Type B pancreatic cell (in vitro differentiated cells): ENCODE measurements at regions not wholly inside any gene's neighbourhood (a gene's known extent, or its start where the extent isn't known, plus 50 kb on each side); places are given as distances from the start of the nearest gene placed in this dataset.

Experiments
- DNase-seq: peaks from one replicate; pipeline ENCODE4 v3.0.0; 2021; ENCODE audit warnings: mixed read lengths; ENCODE audit not compliant: unreplicated experiment; ENCODE audit errors: extremely low spot score
- H3K27ac Mint-ChIP-seq: 2 replicates; pipeline ENCODE4 v1.8.0; 2021; ENCODE audit warnings: mild to moderate bottlenecking, mixed read lengths
- H3K27me3 Mint-ChIP-seq: 2 replicates; pipeline ENCODE4 v1.8.0; 2021; ENCODE audit warnings: mixed read lengths
- H3K36me3 Mint-ChIP-seq: 2 replicates; pipeline ENCODE4 v1.8.0; 2021; ENCODE audit warnings: mixed read lengths
- H3K4me1 Mint-ChIP-seq: one replicate; pipeline ENCODE4 v1.8.0; 2021; ENCODE audit warnings: mixed read lengths; ENCODE audit not compliant: unreplicated experiment
- H3K4me3 Mint-ChIP-seq: 2 replicates; pipeline ENCODE4 v1.8.0; 2021; ENCODE audit warnings: mild to moderate bottlenecking, mixed read lengths
- H3K9me3 Mint-ChIP-seq: 2 replicates; pipeline ENCODE4 v1.8.0; 2021; ENCODE audit warnings: mixed read lengths
- TF ChIP-seq, protein P1 (sequence below): fragments of 200-600 bp; sonication (generic); conservative IDR thresholded peaks from 2 replicates; pipeline ENCODE4 v1.5.0; 2021; ENCODE audit warnings: antibody characterized with exemption, mild to moderate bottlenecking

DNA sequence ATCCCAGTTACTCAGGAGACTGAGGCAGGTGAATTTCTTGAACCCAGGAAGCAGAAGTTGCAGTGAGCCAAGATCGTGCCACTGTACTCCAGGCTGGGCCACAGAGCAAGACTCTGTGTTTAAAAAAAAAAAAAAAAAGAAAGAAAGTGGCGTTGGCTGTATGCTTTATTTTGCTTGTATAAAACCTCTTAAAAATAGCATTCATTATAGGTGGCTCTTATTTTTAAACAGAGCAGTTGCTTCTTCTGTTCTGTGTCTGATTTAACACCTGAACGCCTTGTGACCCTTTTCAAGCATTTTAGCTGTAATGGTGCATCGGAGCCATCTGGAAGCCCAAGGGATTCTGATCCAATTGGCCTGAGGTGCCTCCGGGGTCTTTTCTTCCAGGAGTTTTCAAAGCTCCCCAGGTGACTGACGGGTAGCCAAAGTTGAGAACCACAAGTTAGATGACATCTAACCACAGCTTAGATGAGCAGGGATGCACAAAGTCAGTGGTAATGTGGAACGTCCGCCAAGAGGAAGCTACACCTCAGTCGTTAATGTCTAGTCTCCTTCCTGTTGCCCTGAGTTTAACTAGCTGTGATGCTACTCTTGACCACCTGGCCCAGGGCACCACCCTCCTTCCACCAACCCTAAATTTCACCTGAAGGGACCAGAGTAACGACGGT is 274.6 kb upstream of the KLF6 start:
- TF ChIP-seq, protein P1, sequence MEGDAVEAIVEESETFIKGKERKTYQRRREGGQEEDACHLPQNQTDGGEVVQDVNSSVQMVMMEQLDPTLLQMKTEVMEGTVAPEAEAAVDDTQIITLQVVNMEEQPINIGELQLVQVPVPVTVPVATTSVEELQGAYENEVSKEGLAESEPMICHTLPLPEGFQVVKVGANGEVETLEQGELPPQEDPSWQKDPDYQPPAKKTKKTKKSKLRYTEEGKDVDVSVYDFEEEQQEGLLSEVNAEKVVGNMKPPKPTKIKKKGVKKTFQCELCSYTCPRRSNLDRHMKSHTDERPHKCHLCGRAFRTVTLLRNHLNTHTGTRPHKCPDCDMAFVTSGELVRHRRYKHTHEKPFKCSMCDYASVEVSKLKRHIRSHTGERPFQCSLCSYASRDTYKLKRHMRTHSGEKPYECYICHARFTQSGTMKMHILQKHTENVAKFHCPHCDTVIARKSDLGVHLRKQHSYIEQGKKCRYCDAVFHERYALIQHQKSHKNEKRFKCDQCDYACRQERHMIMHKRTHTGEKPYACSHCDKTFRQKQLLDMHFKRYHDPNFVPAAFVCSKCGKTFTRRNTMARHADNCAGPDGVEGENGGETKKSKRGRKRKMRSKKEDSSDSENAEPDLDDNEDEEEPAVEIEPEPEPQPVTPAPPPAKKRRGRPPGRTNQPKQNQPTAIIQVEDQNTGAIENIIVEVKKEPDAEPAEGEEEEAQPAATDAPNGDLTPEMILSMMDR = no peak
- Mint-ChIP-seq H3K4me1 (peaks cover 22% of the 10 kb centered on the region), H3K27me3 (no peaks in the 10 kb centered on the region), H3K27ac (no peak overlapping the region), H3K36me3 (peaks cover 3% of the 10 kb centered on the region), H3K4me3 (no peak overlapping the region), H3K9me3 (peaks cover 4% of the 10 kb centered on the region)
- DNase-seq = no peak

GRCh38 chr10:4058514-4059029 is 273.6 kb upstream of the KLF6 start:
- Mint-ChIP-seq H3K36me3 (peaks cover under 1% of the 10 kb centered on the region), H3K9me3 (peaks cover 4% of the 10 kb centered on the region), H3K27me3 (no peaks in the 10 kb centered on the region), H3K4me3 (no peak overlapping the region), H3K27ac (no peak overlapping the region), H3K4me1 (peaks cover 26% of the 10 kb centered on the region)
- TF ChIP-seq, protein P1 = no peak
- DNase-seq = no peak

- Mint-ChIP-seq H3K4me1 (peaks cover 23% of the 10 kb centered on the region), H3K27me3 (no peaks in the 10 kb centered on the region), H3K9me3 (peaks cover 4% of the 10 kb centered on the region), H3K27ac (no peak overlapping the region), H3K4me3 (no peak overlapping the region), H3K36me3 (no peaks in the 10 kb centered on the region)
- DNase-seq = no peak
- TF ChIP-seq, protein P1 = no peak
Observed at GRCh38 chr10:4057725-4058513, 272.9 kb upstream of the KLF6 start.

DNA sequence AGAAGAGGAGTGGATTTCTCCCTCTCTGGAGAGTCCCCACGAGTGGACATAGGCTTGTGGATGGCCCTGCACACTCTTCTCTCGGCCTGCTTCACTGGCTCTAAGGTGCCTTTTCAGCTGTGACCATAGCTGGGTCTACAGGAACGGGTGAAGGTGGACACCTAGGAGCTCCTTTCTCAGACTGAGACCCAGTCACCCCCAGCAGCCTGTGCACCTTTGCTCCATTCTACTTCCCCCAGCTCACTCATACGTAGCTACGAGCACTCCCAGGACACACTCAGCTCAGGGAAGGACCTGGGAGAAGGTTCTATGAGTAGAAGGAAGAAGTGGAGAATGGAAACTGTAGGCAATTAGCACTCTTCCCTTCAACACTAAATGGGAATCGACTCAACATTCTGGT is 272.0 kb upstream of the KLF6 start:
- DNase-seq = no peak
- peaks cover 4% of the 10 kb centered on the region for H3K9me3 Mint-ChIP-seq
- no peaks in the 10 kb centered on the region for H3K36me3 Mint-ChIP-seq
- TF ChIP-seq, protein P1 = no peak
- no peak overlapping the region for H3K4me3 Mint-ChIP-seq
- H3K27me3 Mint-ChIP-seq = no peaks in the 10 kb centered on the region
- no peak overlapping the region for H3K27ac Mint-ChIP-seq
- H3K4me1 Mint-ChIP-seq = peaks cover 19% of the 10 kb centered on the region

- no peak overlapping the region for H3K4me3 Mint-ChIP-seq
- H3K27me3 Mint-ChIP-seq = no peaks in the 10 kb centered on the region
- H3K4me1 Mint-ChIP-seq = peaks cover 11% of the 10 kb centered on the region
- TF ChIP-seq, protein P1 = no peak
- no peak for DNase-seq
- peaks cover 4% of the 10 kb centered on the region for H3K9me3 Mint-ChIP-seq
- H3K27ac Mint-ChIP-seq = no peak overlapping the region
- H3K36me3 Mint-ChIP-seq = no peaks in the 10 kb centered on the region
Observed at GRCh38 chr10:4054656-4055435, 269.8 kb upstream of the KLF6 start.
